Common myeloid progenitor, CD34-positive (primary cell): ENCODE measurements at regions not wholly inside any gene's neighbourhood (a gene's known extent, or its start where the extent isn't known, plus 50 kb on each side); places are given as distances from the start of the nearest gene placed in this dataset.

Experiments
- CTCF ChIA-PET: fragments of 350-600 bp; sonication (Branson Sonifier 250); formaldehyde crosslinking; loops from one replicate; lab custom pipeline; 2021; ENCODE audit warnings: antibody characterized with exemption; lab: Charles Lee
- POLR2A ChIA-PET: fragments of 350-600 bp; sonication (Branson Sonifier 250); formaldehyde crosslinking; loops from one replicate; lab custom pipeline; 2021; ENCODE audit warnings: antibody characterized with exemption; lab: Charles Lee
- DNase-seq, 3 donors: peaks; one replicate each; pipeline versions ENCODE4 v3.0.0 to v3.0.0-alpha.2; 2013
- H3K27ac ChIP-seq, 2 experiments: 1 replicate in 1 of 2; 2 replicates in 1 of 2; pipeline ENCODE4 v1.7.0; 2013; ENCODE audit warnings: inconsistent platforms in 2 of 2, low read length in 2 of 2, mild to moderate bottlenecking in 2 of 2, low read depth in 1 of 2, moderate library complexity in 1 of 2; ENCODE audit not compliant: severe bottlenecking in 2 of 2, insufficient read depth in 1 of 2, poor library complexity in 1 of 2
- H3K27me3 ChIP-seq, 5 experiments: replicated peaks in 2 of 5; 1 replicate in 3 of 5; 2 replicates in 2 of 5; pipeline versions ENCODE4 v1.6.1 to v1.7.0; 2013; ENCODE audit warnings: low read length in 4 of 5, mild to moderate bottlenecking in 2 of 5, moderate library complexity in 2 of 5, inconsistent platforms in 1 of 5; ENCODE audit not compliant: insufficient read depth in 5 of 5, control insufficient read depth in 4 of 5
- H3K36me3 ChIP-seq, 4 experiments: 1 replicate in 2 of 4; 2 replicates in 2 of 4; pipeline versions ENCODE4 v1.6.1 to v1.7.0; 2013; ENCODE audit warnings: low read length in 3 of 4, control low read depth in 1 of 4, mild to moderate bottlenecking in 1 of 4; ENCODE audit not compliant: control insufficient read depth in 4 of 4, insufficient read depth in 4 of 4
- H3K4me1 ChIP-seq, 4 experiments: 1 replicate in 3 of 4; 2 replicates in 1 of 4; pipeline versions ENCODE4 v1.6.1 to v1.7.1; 2013; ENCODE audit warnings: low read length in 3 of 4, mild to moderate bottlenecking in 3 of 4, control low read depth in 1 of 4, inconsistent platforms in 1 of 4, moderate library complexity in 1 of 4; ENCODE audit not compliant: control insufficient read depth in 4 of 4, insufficient read depth in 4 of 4; ENCODE audit errors: control extremely low read depth in 1 of 4
- H3K4me3 ChIP-seq, 7 experiments: 1 replicate in 4 of 7; 2 replicates in 3 of 7; pipeline versions ENCODE4 v1.5.1 to v1.7.0; 2013; ENCODE audit warnings: mild to moderate bottlenecking in 7 of 7, low read length in 6 of 7, moderate library complexity in 6 of 7, inconsistent platforms in 2 of 7, low read depth in 2 of 7, control low read depth in 1 of 7; ENCODE audit not compliant: insufficient read depth in 4 of 7, control insufficient read depth in 1 of 7; ENCODE audit errors: extremely low read depth in 1 of 7
- H3K9me3 ChIP-seq, 5 experiments: 1 replicate in 4 of 5; 2 replicates in 1 of 5; pipeline versions ENCODE4 v1.6.1 to v1.7.1; 2013; ENCODE audit warnings: low read length in 4 of 5, mild to moderate bottlenecking in 2 of 5, inconsistent platforms in 1 of 5, low read depth in 1 of 5, moderate library complexity in 1 of 5; ENCODE audit not compliant: control insufficient read depth in 4 of 5, insufficient read depth in 2 of 5; ENCODE audit errors: control extremely low read depth in 1 of 5
- WGBS: methylation state at CpG from one replicate; pipeline ENCODE4 v1.1.5; 2013; ENCODE audit not compliant: insufficient coverage; 5-methylcytosine and 5-hydroxymethylcytosine counted together

GRCh38 chr9:109875495-109876129, 95.6 kb downstream of the PALM2AKAP2 start:
- DNase-seq = no peak
- CTCF ChIA-PET = interaction anchor here (1.3 kb wide), 1 partner anchor 11 kb away, joined by 4 read pairs; no protein-coding TSS in a partner anchor
- no peak overlapping the region for H3K4me3 ChIP-seq
- peaks cover 0 to 10% (median 0%) of the 10 kb centered on the region in 4 experiments for H3K4me1 ChIP-seq
- no peaks in the 10 kb centered on the region for H3K9me3 ChIP-seq
- POLR2A ChIA-PET = no interaction called here
- no peaks in the 10 kb centered on the region for H3K36me3 ChIP-seq
- no peak overlapping the region for H3K27ac ChIP-seq
- H3K27me3 ChIP-seq = peaks cover 0 to 12% (median 8%) of the 10 kb centered on the region in 5 experiments
- 97% methylated on average over 3 of the region's 4 CpGs for WGBS

DNA sequence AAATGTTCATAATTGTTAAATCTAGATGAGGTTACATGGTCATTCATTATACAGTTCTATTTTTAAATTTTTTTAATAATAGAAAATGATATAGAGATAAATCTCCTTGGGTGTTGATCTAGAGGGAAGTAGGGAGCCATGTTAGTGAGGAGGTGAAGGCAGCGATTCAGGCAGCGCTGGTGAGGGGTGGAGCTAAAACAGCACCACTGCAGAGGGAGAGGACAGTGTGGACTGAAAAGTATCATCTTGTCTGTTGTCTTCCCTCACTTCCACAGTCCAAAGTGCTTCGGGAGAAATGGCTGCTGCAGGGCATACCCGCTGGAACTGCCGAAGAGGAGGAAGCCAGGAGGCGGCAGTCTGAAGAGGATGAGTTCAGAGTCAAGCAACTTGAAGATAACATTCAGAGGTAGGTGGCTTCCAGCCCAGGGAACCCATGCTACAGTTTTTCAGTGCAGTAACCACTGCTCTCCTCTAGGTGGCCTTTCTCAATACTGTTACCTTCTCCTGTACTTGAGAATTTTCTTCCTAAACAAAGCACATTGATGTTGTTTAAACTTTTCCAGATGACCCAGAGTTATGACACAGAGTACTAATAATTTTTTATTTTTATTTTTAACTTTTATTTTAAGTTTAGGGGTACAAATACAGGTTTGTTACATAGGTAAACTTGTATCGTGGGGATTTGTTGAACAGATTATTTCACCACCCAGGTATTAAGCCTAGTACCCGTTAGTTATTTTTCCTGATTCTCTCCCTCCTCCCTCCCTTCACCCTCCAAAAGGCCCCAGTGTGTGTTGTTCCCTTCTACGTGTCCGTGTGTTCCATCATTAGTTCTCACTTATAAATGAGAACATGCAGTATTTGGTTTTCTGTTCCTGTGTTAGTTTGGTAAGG, 100.5 kb downstream of the PALM2AKAP2 start:
- POLR2A ChIA-PET = no interaction called here
- Histone ChIP-seq H3K27ac (no peak overlapping the region), H3K4me3 (no peak overlapping the region), H3K9me3 (no peaks in the 10 kb centered on the region), H3K4me1 (no peaks in the 10 kb centered on the region), H3K27me3 (peaks cover 0 to 9% (median 0%) of the 10 kb centered on the region in 5 experiments), H3K36me3 (no peaks in the 10 kb centered on the region)
- peak in 2 of 3 donors; percentile 14 to 34 for DNase-seq
- WGBS = 69% methylated on average over 7 of the region's 10 CpGs
- CTCF ChIA-PET = no interaction called here

DNA sequence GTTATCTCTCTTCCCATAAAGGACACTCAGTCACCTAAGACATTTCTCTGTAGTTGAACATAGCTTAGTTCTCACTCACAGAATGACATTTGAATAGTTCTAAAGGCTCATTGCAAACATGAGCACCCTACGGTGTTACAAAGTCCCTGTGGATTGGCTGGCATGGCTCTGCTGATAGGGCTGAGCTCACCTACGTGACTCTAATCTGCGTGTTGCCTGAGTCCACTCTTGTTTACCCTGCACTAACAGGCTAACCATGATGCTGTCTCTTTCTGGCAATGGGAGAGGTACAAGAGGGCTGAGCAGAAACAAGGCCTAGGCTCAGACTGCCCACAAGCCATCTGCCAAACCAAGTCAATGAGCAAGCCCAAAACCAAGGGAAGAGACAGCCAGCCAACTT, 103.6 kb downstream of the PALM2AKAP2 start:
- H3K27me3 ChIP-seq = peaks cover 0 to 6% (median 0%) of the 10 kb centered on the region in 5 experiments
- ChIA-PET POLR2A (no interaction called here), CTCF (no interaction called here)
- no peak overlapping the region for H3K27ac ChIP-seq
- no peaks in the 10 kb centered on the region for H3K36me3 ChIP-seq
- DNase-seq = no peak
- H3K4me1 ChIP-seq = peaks cover 0 to 6% (median 2%) of the 10 kb centered on the region in 4 experiments
- WGBS = 90% methylated on average over 3 of the region's 3 CpGs
- no peak overlapping the region for H3K4me3 ChIP-seq
- H3K9me3 ChIP-seq = no peaks in the 10 kb centered on the region

DNA sequence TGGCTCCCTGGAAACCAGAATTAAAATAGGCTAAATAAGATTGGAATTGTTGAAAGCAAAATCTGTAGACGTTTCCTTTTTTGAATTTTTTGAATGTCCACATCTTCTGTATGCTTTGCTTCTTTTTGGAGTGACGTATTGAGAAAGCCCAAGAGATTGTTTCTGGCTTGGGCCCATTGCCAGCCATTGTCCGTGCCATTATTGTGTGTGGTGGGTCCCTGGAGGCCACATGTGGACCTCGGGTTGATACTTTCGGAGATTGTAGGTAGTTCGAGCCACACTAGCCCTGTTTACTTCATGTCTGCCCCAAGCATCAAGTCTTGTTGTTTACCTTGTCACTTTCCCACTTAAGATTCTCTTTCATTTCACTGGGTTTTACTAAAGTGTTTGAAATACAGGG, 106.0 kb downstream of the PALM2AKAP2 start:
- Histone ChIP-seq H3K36me3 (no peaks in the 10 kb centered on the region), H3K27ac (no peak overlapping the region), H3K9me3 (no peaks in the 10 kb centered on the region), H3K27me3 (peaks cover 0 to 3% (median 0%) of the 10 kb centered on the region in 5 experiments), H3K4me3 (no peak overlapping the region), H3K4me1 (peaks cover 0 to 6% (median 2%) of the 10 kb centered on the region in 4 experiments)
- POLR2A ChIA-PET = interaction anchor here (0.5 kb wide), 1 partner anchor 393 kb away, joined by 4 read pairs; no protein-coding TSS in a partner anchor
- 94% methylated on average over 5 of the region's 6 CpGs for WGBS
- no peak for DNase-seq
- CTCF ChIA-PET = interaction anchor here (0.9 kb wide), 1 partner anchor 10 kb away, joined by 4 read pairs; no protein-coding TSS in a partner anchor

DNA sequence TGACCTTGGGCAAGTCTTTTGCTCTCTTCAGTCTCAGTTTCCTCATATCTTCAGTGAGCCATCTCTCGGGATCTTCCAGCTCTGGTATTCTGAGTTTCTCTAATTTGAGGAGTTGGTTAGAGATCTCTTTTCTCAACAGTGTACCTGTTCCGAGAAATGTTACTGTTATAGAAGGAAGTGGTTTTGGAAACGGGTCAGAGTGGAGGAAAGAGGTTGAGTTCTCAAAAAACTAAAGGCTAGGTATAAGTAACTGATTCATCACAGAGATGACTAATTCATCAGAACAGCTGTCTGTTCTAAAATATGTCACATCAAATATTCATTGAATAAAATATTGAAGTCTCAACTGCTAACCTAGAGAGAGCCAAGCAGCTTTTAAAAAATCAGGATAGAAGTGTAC, 106.6 kb downstream of the PALM2AKAP2 start:
- POLR2A ChIA-PET = no interaction called here
- Histone ChIP-seq H3K4me3 (no peak overlapping the region), H3K36me3 (no peaks in the 10 kb centered on the region), H3K27me3 (peaks cover 0 to 3% (median 0%) of the 10 kb centered on the region in 5 experiments), H3K27ac (no peak overlapping the region), H3K4me1 (peaks cover 0 to 6% (median 2%) of the 10 kb centered on the region in 4 experiments), H3K9me3 (no peaks in the 10 kb centered on the region)
- CTCF ChIA-PET = interaction anchor here (0.9 kb wide), 1 partner anchor 11 kb away, joined by 4 read pairs; no protein-coding TSS in a partner anchor
- DNase-seq = peak in 2 of 3 donors; percentile 11 to 14
- 13% methylated on average over 3 of the region's 3 CpGs for WGBS

DNA sequence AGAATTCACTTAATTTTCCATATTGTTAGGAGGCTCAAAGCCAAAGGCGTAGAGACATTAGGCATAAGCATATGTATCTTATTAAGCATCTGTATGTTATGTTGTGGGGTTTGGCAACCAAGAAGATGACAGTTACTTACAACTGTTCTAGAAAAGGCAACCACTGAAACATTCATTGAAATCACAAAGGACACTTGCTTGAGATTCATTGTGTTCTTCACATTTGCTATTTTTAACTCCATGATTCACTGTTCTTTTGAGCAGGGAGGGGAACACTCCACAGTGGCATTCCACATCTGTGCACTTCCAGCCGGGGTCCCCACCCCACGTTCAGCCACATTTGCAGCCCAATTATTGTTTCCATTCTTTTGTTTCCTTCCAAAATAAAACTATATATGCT, 107.1 kb downstream of the PALM2AKAP2 start:
- no peak overlapping the region for H3K4me3 ChIP-seq
- H3K36me3 ChIP-seq = no peaks in the 10 kb centered on the region
- H3K9me3 ChIP-seq = no peaks in the 10 kb centered on the region
- no peak for DNase-seq
- POLR2A ChIA-PET = no interaction called here
- WGBS = no CpG with 5 or more reads among the region's 3 CpGs
- H3K27ac ChIP-seq = no peak overlapping the region
- peaks cover 0 to 6% (median 2%) of the 10 kb centered on the region in 4 experiments for H3K4me1 ChIP-seq
- peaks cover 0 to 3% (median 0%) of the 10 kb centered on the region in 5 experiments for H3K27me3 ChIP-seq
- CTCF ChIA-PET = interaction anchor here (1.4 kb wide), 1 partner anchor 20 kb away, joined by 3 read pairs; no protein-coding TSS in a partner anchor
